ENCODE measurements at regions not wholly inside any gene's neighbourhood (a gene's known extent, or its start where the extent isn't known, plus 50 kb on each side); places are given as distances from the start of the nearest gene placed in this dataset.
"Not testable (repeated sequence)": the region's sequence is repeated elsewhere in the genome, so short reads cannot be mapped to it uniquely, and the experiment has no call there.

- H3K36me3 ChIP-seq = no peaks in the 10 kb centered on the region
- H3K27ac ChIP-seq = no peak overlapping the region
- no peak overlapping the region for H3K9ac ChIP-seq
- no peak overlapping the region for H3K4me3 ChIP-seq
- no peaks in the 10 kb centered on the region; a peak in 1 of 22 replicates for H4K20me1 ChIP-seq
- H3K4me2 ChIP-seq = no peak overlapping the region
- H3K27me3 ChIP-seq = peaks cover 65 to 92% (median 86%) of the 10 kb centered on the region in 11 experiments
- peaks cover 0 to 6% (median 0%) of the 10 kb centered on the region in 11 experiments; a peak in 1 of 22 replicates for H3K9me3 ChIP-seq (replicated peaks in 1 of 11)
- TF ChIP-seq Cebpa-rat (IDR thresholded peaks at IDR 0.05) = no peak
- no peaks in the 10 kb centered on the region for H3K4me1 ChIP-seq
Observed at GRCh38 chrX:128622296-128622695, 570.1 kb upstream of the ACTRT1 start.

GRCh38 chrX:128619490-128619889 is 567.3 kb upstream of the ACTRT1 start:
- Histone ChIP-seq H4K20me1 (no peaks in the 10 kb centered on the region; a peak in 1 of 22 replicates), H3K27ac (no peak overlapping the region), H3K27me3 (peaks cover 60 to 92% (median 84%) of the 10 kb centered on the region in 11 experiments), H3K36me3 (no peaks in the 10 kb centered on the region), H3K9ac (no peak overlapping the region), H3K4me1 (no peaks in the 10 kb centered on the region), H3K9me3 (replicated peaks in 1 of 11) (peaks cover 0 to 6% (median 0%) of the 10 kb centered on the region in 11 experiments; a peak in 1 of 22 replicates), H3K4me3 (no peak overlapping the region), H3K4me2 (no peak overlapping the region)
- TF ChIP-seq Cebpa-rat (IDR thresholded peaks at IDR 0.05) = no peak

DNA sequence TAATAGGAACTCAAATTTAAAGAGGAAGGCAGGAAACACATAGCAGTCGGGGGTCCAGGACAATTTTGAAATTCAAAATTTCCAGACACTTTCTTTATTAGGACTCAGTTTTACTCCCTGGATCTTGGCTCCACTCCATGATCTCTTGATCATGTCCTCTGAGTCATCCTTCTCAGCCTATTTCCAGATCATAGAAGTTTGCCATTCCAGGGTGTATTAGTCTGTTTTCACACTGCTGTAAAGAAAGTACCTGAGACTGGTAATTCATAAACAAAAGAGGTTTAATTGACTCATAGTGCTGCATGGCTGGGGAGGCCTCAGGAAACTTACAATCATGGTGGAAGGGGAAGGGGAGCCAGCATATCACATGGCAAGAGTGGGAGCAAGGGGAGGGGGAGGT is 564.7 kb upstream of the ACTRT1 start:
- TF ChIP-seq Cebpa-rat (IDR thresholded peaks at IDR 0.05) = no peak
- Histone ChIP-seq H3K27me3 (peaks cover 52 to 92% (median 81%) of the 10 kb centered on the region in 11 experiments), H3K9me3 (replicated peaks in 1 of 11) (0 out of 22 replicates have a peak, but pooled peaks cover 0 to 4% (median 0%) of the 10 kb centered on the region in 11 experiments), H3K9ac (no peak overlapping the region), H4K20me1 (no peaks in the 10 kb centered on the region), H3K4me1 (no peaks in the 10 kb centered on the region), H3K27ac (no peak overlapping the region), H3K36me3 (no peaks in the 10 kb centered on the region), H3K4me2 (no peak overlapping the region), H3K4me3 (no peak overlapping the region)

DNA sequence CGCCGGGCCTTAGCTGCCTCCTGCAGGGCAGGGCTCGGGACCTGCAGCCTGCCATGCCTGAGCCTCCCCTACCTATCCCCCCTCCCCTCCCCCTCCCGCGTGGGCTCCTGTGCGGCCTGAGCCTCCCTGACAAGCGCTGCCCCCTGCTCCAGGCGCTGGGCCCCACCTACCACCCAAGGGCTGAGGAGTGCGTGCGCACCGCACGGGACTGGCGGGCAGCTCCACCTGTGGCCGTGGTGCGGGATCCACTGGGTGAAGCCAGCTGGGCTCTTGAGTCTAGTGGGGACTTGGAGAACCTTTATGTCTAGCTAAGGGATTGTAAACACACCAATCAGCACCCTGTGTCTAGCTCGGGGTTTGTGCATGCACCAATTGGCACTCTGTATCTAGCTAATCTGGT is 554.6 kb upstream of the ACTRT1 start:
- H3K4me3 ChIP-seq, H3K4me1 ChIP-seq, H3K9ac ChIP-seq, H3K4me2 ChIP-seq, H3K36me3 ChIP-seq, H4K20me1 ChIP-seq, H3K27ac ChIP-seq: not testable (repeated sequence)
- Histone ChIP-seq H3K9me3 (replicated peaks in 1 of 11) (peaks cover 0 to 14% (median 9%) of the 10 kb centered on the region in 11 experiments; a peak in 10 of 22 replicates), H3K27me3 (peaks cover 25 to 72% (median 62%) of the 10 kb centered on the region in 11 experiments; a peak in 21 of 22 replicates)

DNA sequence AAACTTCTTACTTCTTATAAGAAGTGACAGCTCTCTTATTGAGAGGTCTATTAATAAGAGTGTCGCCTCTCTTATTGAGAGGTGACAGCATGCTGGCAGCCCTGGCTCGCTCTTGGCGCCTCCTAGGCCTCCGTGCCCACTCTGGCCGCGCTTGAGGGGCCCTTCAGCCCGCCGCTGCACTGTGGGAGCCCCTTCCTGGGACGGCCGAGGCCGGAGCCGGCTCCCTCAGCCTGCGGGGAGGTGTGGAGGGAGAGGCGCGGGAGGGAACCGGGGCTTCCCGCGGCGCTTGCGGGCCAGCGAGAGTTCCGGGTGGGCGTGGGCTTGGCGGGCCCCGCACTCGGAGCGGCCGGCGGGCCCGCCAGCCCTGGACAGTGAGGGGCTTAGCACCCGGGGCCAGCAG is 554.2 kb upstream of the ACTRT1 start:
- H3K27ac ChIP-seq, H3K36me3 ChIP-seq, H4K20me1 ChIP-seq, H3K9ac ChIP-seq, H3K4me1 ChIP-seq, H3K4me2 ChIP-seq, H3K4me3 ChIP-seq: not testable (repeated sequence)
- peaks cover 27 to 72% (median 62%) of the 10 kb centered on the region in 11 experiments; a peak in 21 of 22 replicates for H3K27me3 ChIP-seq
- H3K9me3 ChIP-seq (replicated peaks in 1 of 11) = peaks cover 0 to 14% (median 9%) of the 10 kb centered on the region in 11 experiments; a peak in 10 of 22 replicates

GRCh38 chrX:128601706-128602105 is 549.5 kb upstream of the ACTRT1 start:
- Histone ChIP-seq H3K4me1 (no peaks in the 10 kb centered on the region), H3K27ac (no peak overlapping the region), H3K4me3 (no peak overlapping the region), H3K4me2 (no peak overlapping the region), H4K20me1 (no peaks in the 10 kb centered on the region; a peak in 1 of 22 replicates), H3K36me3 (no peaks in the 10 kb centered on the region), H3K9me3 (replicated peaks in 1 of 11) (peaks cover 0 to 5% (median 3%) of the 10 kb centered on the region in 11 experiments; a peak in 8 of 22 replicates), H3K27me3 (peaks cover 54 to 88% (median 84%) of the 10 kb centered on the region in 11 experiments), H3K9ac (no peak overlapping the region)
- TF ChIP-seq Cebpa-rat (IDR thresholded peaks at IDR 0.05) = no peak

DNA sequence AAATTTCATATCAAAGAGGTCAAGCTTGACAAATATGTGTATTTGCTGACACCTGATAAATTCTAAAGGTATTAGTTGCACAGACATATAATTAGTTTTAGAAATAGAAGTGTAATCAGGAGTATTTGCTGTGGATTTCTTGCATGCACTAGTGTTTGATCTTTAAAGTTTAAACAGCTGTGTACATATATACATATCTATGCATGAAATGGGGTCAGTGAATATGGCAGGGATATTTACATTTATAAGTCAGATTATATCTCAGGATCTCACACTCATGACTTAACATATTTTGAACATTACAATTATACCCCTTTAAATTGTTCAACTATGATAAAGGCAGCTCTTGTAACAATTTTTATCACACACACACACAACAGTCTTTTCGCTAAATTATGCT is 547.4 kb upstream of the ACTRT1 start:
- H3K4me1 ChIP-seq = no peaks in the 10 kb centered on the region
- no peak overlapping the region for H3K4me2 ChIP-seq
- H3K4me3 ChIP-seq = no peak overlapping the region
- H3K9me3 ChIP-seq (replicated peaks in 1 of 11) = peaks cover 0 to 5% (median 0%) of the 10 kb centered on the region in 11 experiments; a peak in 2 of 22 replicates
- H3K27ac ChIP-seq = no peak overlapping the region
- H3K9ac ChIP-seq = no peak overlapping the region
- no peaks in the 10 kb centered on the region; a peak in 1 of 22 replicates for H4K20me1 ChIP-seq
- no peaks in the 10 kb centered on the region for H3K36me3 ChIP-seq
- no peak for TF ChIP-seq Cebpa-rat (IDR thresholded peaks at IDR 0.05)
- peaks cover 61 to 97% (median 92%) of the 10 kb centered on the region in 11 experiments for H3K27me3 ChIP-seq

DNA sequence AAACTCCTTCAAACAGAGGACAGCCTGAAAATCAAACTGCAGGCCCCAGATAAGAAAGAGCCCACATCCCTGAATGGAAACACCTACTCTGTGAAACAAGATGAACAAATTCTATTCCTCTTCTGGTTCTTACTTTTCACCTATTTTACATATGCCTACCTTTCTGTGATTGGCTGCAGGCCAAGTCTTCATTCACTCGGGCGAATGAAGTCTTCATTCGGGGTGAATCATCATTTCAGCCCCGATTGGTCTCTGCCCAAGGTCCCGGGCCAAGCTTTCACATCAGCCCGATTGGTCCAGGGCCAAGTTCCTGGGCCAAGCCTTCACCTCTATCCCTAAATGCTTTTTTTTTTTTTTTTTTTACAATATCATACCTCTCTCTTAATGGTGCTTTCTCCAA is 529.8 kb upstream of the ACTRT1 start:
- no peak for TF ChIP-seq Cebpa-rat (IDR thresholded peaks at IDR 0.05)
- Histone ChIP-seq H3K9me3 (replicated peaks in 1 of 11) (no peaks in the 10 kb centered on the region), H3K27me3 (peaks cover 72 to 99% (median 94%) of the 10 kb centered on the region in 11 experiments), H3K4me2 (no peak overlapping the region), H3K27ac (no peak overlapping the region), H4K20me1 (no peaks in the 10 kb centered on the region), H3K36me3 (no peaks in the 10 kb centered on the region), H3K4me3 (no peak overlapping the region), H3K9ac (no peak overlapping the region), H3K4me1 (no peaks in the 10 kb centered on the region)

DNA sequence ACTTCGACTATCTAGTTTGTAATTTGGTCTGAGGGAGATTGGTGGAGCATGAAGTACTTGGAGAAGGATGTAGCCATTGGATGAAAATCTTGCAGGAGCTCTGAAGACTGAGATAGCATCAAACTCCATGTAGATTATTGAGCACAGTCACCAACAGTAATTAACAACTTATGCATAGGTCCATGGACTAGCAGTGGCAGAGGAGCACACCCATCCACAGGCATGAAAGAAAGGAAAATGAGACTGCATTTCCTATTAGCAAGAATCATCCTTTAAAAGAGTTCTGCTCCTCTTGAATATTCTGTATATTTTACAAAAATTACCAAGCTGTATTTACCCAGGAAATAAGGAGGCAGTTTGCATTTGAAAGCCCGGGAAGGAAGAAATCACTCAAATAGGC is 529.4 kb upstream of the ACTRT1 start:
- Histone ChIP-seq H3K9ac (no peak overlapping the region), H3K36me3 (no peaks in the 10 kb centered on the region), H3K4me3 (no peak overlapping the region), H3K4me2 (no peak overlapping the region), H3K27me3 (peaks cover 72 to 99% (median 94%) of the 10 kb centered on the region in 11 experiments), H3K4me1 (no peaks in the 10 kb centered on the region), H3K27ac (no peak overlapping the region), H3K9me3 (replicated peaks in 1 of 11) (no peaks in the 10 kb centered on the region), H4K20me1 (no peaks in the 10 kb centered on the region)
- TF ChIP-seq Cebpa-rat (IDR thresholded peaks at IDR 0.05) = no peak

GRCh38 chrX:128543114-128543513 is 490.9 kb upstream of the ACTRT1 start:
- H3K4me2 ChIP-seq = no peak overlapping the region
- peaks cover 0 to 10% (median 0%) of the 10 kb centered on the region in 11 experiments; a peak in 2 of 22 replicates for H3K9me3 ChIP-seq (replicated peaks in 1 of 11)
- no peak overlapping the region for H3K9ac ChIP-seq
- no peak overlapping the region for H3K4me3 ChIP-seq
- no peaks in the 10 kb centered on the region for H3K4me1 ChIP-seq
- no peak overlapping the region for H3K27ac ChIP-seq
- H3K36me3 ChIP-seq = no peaks in the 10 kb centered on the region
- H3K27me3 ChIP-seq = peaks cover 60 to 100% (median 99%) of the 10 kb centered on the region in 11 experiments
- H4K20me1 ChIP-seq = no peaks in the 10 kb centered on the region
- TF ChIP-seq Cebpa-rat (IDR thresholded peaks at IDR 0.05) = no peak

Data from BLaER1 treated with 17β-estradiol and CSF1 and Interleukin-3, amounts not matched to agents 10 nM and 100 nM (cell line).